M059J (cell line): ENCODE measurements at regions not wholly inside any gene's neighbourhood (a gene's known extent, or its start where the extent isn't known, plus 50 kb on each side); places are given as distances from the start of the nearest gene placed in this dataset.

Experiments used
- DNase-seq: peaks from one replicate; pipeline ENCODE4 v3.0.0-alpha.2; 2012; ENCODE audit warnings: low read depth

DNA sequence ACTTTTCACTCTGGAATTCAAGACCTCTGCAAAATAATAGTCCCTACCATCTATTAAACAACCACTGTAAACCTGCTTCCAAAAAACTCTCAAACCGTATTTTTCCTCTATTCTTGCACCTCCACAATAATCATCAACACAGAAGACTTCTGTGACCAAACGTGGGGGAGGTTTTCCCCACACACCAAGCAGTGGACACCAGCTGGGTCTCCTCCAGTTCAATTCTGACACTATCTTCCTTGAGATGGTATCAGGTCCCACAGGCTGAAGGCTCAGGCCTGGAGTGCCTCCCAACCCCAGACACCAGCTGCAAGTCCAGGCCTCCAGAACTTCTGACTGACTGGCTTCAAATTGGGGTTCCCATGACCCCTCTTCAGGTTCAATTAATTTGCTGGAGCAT, 89.6 kb upstream of the RAP2B start:
- DNase-seq = no peak

DNA sequence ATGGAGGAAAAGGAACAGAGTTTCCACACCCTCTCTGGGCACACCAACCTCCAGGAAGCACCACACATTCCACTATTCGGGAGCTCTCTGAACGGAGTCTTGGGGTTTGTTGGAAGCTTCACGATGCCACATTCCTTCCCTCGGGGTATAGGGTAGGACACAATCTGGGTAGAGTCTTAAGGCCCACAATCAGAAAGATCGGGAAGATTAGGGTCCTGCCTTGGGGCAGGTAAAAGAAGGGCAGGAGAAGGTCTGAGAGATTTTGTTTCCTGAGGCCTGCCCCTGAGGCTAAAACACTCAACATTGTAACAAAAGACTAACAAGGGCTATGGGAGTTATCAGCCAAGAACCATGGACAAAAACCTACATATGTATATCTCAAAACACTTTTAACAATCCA, 89.2 kb upstream of the RAP2B start:
- DNase-seq = peak; percentile 43

DNA sequence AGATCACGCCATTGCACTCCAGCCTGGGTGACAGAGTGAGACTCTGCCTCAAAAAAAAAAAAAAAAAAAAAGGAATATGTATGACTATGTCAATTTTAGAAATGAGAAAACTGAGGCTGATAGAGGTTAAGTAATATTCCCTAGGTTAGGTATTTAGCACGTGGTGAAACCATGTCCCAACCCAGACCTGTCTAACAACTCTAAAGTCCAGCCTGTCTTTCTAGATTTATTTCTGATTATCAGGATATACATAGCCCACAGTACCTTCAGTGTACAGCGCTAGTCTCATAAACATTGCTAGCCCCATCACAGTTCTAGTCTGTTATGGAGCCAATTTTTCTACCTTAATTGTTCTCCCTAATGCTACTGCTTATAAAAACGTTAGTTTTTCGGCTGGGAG, 88.4 kb upstream of the RAP2B start:
- DNase-seq = no peak

DNA sequence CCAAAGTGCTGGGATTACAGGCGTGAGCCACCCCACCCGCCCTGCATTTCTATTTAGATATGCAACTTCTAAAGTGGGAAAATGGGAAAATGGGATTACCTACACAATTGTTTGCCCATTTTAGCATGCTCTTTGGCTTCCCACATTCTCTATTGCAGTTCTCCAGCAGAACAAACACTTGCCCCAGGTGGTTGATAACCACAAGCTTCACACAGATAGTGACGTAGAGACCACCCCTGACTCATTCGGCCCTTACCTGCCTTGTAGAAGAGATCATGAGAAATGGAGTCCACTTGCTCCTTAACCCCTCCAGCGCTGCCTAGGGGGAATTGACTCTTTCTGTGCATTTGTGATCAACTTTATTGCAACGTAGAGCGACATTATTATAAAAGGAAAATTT, 83.2 kb upstream of the RAP2B start:
- peak; percentile 18 for DNase-seq

DNA sequence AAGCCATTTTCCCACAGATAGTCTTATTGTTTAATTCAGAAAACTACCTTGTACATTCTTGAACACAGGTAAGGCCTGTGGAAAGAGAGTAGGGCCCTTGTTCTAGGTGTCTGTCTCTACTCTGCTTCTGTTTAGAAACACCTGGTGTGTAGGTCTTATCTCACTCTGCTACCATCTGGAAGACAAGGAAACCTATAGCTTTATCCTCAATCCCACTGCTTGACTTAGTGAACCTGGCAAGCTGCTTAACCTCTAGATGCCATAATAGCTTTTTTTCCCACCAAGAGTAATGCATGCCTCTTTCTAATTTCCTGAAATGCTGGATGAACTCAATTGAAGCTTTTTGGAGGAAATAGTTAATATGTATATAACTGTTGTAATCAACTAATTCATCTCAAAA, 82.6 kb upstream of the RAP2B start:
- no peak for DNase-seq

DNA sequence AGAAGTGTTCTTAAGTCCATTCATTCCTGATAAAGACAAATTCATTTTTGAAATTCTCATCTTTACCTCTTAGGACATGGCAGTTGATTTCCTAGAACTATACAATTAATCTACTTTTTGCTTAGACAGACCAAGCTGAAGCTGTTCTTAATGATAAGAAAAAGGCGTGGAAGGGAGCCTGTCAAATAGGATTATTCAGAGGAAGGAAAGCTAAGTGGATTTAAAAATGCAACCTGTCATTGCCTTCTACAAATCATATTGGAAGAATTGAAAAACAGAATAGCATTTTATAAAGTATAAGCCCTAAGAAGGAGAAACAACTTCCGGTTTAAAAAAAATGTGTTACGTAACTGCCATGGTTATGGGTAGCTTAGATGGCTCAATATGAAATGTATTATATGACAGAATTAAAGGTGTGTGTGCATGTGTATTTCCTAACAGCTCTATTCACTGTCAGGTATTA, 81.2 kb upstream of the RAP2B start:
- DNase-seq = no peak

DNA sequence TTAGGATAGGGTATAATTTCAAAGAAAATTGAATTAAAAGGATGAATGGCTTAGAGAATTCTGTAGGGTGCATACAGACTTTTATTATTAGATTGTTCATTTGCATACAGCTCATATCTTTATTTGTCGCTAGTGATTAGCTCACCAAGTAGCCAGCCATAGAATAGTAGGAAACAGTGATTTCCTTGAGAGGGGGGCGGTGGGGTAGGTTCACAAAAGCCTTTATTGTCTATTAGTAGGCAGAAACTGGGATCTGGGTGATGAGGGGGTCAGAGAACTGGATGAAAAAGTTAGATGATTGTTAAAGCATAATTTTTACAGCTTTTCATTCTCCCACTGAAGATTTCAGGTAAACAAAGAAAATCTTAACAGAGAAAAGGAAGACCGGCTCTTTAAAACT, 77.6 kb upstream of the RAP2B start:
- no peak for DNase-seq

DNA sequence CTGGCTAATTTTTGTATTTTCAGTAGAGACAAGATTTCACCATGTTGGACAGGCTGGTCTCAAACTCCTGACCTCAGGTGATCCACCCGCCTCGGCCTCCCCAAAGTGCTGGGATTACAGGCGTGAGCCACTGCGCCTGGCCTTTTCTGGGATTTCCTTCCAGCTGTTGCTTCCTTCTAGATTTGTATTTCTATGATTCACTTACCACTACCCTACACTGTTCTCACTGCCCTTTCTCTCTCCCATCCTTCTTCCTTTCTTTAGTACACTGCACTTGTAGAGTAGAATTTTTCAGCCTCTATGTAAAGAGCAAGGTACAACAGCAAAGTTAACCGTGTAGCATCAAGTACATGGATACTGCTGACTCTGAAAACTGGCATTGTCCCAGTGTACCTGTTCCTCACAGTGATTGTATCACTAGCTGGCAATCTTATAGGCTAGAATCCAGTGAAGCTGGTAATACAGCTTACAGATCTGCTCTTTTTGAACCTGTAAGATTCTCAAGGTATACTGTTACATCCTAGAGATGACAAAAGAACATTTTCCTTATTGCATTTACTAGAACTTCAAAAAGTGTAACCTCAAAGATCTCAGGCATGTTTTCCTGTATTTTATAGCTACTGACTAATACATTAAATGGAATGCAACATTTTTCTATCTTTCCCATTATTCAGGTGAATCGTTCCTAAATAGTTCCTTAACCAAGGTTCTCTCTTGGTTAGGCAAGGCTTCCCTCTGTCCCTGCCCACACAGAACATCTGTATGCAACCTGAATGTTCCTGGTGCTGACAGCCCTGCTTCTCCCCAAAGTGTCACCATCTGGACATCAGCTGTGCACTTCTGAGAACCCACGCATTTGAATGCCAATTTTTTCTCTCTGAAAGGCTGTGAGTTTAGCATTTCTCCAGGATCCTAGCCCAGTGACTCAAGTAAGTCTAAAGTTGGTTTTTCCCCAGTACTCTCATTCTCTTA, 74.1 kb upstream of the RAP2B start:
- DNase-seq = peak; percentile 19

DNA sequence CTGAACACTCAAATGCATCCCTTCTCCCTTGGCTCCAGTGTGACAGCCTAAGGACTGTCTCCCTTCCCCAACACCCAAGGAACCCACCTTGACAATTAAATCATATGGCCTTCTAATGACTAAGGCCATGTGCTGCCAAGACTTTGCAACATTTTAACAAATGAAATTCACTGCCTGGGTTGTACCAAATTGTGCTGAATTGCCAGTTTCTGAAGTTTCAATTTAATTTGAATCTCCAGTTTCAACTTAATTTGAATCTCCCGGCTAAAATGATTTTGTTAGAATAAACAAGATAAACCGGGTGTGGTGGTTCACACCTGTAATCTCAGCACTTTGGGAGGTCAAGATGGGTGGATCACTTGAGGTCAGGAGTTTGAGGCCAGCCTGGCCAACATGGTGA, 72.4 kb upstream of the RAP2B start:
- DNase-seq = no peak

DNA sequence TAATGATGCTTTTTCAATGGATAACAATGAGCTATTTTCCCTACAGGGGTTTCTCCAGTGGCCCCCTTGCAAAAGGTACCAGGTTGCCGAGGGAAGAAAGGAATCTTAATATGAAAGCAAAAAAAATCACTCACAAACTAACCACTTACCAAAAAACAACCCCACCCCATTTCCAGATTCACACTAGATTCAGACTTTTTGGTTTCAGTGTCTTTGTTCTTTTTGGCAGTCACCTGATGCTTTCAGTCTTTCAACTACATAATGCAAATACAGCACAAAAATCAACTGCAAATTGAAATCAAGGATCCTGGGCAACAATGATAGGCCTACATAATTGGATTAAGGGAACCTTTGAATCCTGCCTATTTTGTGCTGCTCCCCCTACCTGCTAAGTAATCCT, 71.1 kb upstream of the RAP2B start:
- DNase-seq = no peak

DNA sequence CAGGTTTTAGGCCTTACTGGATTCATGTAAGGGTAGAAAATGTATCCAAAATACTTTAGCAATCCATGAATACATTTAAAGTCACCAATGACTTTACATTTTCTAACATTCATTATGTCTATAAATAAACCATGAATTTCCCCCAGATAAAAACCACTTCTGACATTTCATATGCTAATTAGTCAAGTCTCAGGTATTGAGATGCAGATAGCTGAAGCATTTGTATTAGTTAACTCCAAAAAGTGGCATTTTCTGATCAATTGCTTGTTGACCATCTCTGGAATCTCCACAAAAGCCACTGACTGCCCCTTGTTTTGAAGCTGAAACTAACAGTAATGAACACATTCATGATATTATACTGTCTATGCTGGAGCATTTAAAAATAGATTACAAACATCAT, 68.4 kb upstream of the RAP2B start:
- DNase-seq = no peak

DNA sequence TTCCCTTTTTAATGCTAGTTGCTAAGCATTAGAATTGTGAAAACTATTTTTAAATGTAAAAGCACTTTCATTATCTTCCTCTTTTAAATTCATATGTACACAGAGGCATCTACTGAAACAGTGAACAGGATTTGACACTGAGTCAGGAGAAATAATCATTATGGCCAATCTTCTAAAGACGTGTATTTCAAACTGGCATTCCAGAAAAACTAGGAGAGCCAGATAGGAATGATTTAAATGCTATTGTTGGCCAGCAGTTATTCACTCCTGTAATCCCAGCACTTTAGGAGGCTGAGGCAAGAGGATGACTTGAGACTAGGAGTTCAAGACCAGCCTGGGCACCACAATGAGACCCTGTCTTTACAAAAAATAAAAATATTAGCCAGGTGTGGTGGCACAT, 67.6 kb upstream of the RAP2B start:
- DNase-seq = no peak

DNA sequence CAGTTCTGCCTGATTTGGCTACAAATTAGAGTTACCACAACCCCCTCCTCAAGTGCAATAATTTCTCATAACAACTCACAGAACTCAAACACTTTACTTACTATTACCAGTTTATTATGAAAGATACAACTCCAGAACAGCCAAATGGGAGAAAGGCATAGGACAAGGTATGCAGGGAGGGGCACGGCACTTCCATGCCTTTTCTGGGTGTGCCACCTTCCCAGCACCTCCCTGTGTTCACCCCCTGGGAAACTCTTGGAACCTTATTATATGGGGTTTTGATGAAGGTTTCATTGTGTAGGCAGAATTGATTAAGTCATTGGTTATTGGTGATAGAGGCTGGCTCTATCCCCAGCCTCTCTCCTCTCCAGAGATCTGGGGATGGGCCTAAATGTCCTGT, 66.6 kb upstream of the RAP2B start:
- no peak for DNase-seq

DNA sequence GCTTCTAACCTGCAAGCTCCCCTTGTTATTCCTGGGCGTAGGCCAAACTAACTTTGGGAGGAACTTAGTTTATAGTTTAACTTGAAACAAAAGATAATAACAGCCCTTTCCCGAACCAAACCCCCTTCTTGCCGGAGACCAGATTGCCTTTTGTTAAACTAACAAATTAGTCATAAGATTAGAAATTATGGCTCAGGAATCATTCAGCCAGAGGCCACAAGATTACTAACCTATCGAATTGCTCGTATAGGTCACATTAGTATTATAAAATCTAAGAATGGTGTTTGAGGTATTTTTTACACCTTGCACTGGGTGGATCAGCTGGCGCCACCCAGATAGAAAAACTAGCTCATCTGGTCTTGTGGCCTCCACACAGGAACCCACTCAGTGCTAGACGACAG, 65.3 kb upstream of the RAP2B start:
- DNase-seq = peak; percentile 8

DNA sequence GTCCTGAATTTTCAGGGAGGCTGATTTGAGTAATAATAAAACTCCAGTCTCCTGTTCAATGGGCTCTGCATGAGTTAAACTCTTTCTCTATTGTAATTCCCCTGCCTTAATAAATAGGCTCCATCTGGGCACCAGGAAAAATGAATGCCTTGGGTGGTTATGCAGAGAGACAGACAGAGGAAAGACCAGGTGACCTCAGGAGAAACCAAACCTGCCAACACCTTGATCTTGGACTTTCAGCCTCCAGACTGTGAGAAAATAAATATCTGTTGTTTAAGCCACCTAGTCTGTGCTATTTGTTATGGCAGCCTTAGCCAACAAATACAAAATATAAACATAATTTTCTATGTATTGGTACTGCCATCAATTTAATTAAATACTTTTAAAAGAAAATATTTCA, 64.8 kb upstream of the RAP2B start:
- DNase-seq = no peak

DNA sequence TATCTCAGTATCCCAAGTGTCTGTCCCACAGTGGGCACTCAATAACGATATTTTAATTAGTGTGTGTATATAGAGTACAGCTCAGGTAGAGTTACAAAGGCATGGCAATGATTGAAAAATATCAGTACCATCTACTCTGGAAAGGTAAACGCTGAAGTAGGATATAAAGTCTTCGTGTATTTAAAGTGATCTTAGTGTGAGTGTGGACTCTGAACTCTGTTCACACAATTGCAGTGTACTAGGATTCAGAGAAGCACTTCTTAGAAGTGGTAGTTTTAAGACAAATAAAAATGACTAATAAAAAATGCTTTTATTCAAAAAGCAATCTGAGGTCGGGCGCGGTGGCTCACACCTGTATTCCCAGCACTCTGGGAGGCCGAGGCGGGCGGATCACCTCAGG, 62.9 kb upstream of the RAP2B start:
- DNase-seq = no peak

DNA sequence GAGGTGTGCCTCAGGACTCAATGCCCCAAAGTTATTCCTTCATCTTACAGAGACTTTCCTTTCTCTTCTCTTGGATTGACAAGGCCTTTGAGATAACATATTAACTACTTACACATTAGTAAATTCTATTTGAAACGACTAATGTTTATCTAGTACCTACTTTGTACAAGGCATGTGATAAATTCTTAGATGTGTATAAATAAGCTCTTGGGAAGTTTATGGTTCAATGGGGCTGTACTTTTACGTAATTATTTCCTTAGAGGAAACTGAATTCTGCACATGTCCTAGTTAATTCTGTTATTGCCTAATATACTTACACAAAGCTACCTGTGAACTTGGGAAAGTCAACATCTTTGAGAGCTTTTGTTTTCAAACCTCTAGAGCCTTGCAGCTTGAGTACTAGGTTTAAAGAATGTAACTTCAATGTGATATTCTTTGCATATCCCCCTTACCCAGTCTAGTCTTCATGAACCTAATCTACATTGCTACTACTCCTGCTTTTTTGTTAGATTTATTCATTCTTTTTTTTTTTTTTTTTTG, 58.5 kb upstream of the RAP2B start:
- no peak for DNase-seq

DNA sequence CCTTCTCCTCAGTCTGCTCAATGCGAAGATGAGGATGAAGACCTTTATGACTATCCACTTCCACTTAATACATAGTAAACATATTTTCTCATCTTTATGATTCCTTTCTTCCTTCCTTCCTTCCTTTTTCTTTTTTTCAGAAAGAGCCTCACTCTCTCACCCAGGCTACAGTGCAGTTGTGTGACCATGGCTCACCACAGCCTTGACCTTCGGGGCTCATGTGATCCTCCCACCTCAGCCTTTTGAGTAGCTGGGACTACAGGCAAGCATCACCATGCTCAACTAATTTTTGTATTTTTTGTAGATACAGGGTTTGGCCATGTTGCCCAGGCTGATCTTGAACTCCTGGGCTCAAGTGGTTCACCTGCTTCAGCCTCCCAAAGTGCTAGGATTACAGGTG, 52.0 kb upstream of the RAP2B start:
- DNase-seq = no peak

DNA sequence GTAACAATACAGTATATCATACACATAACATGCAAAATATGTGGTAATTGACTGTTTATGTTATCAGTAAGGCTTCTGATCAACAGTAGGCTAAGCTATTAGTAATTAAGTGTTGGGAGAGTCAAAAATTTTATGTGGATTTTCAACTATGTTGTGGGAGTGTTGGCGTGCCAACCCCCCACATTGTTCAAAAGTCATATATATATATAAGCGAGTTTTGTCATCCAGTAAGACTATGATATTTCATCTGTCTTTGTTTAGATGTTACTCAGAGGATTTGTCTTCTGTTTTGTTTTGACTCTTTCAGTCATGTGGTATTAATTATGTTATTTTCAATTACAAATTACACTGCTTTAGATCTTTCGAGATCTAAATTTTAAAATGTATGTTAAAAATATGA, 51.0 kb upstream of the RAP2B start:
- DNase-seq = no peak
